OCI-LY1 (cell line): ENCODE measurements at regions not wholly inside any gene's neighbourhood (a gene's known extent, or its start where the extent isn't known, plus 50 kb on each side); places are given as distances from the start of the nearest gene placed in this dataset.

ENCODE experiments used
- EZH2 ChIP-seq: fragments of 200-600 bp; sonication (generic), shearing (Covaris generic); IDR thresholded peaks from 2 replicates; pipeline ENCODE4 v1.8.0; 2017; ENCODE audit warnings: borderline replicate concordance, mixed run types, mild to moderate bottlenecking, antibody characterized with exemption, low read length, moderate library complexity, mixed read lengths
- TF ChIP-seq, protein P1 (sequence below): fragments of 200-600 bp; sonication (generic), shearing (Covaris generic); IDR thresholded peaks from 2 replicates; pipeline ENCODE4 v1.5.1; 2017; ENCODE audit warnings: mild to moderate bottlenecking, antibody characterized with exemption, low read length, moderate library complexity, mixed read lengths

GRCh38 chr10:111656066-111656465, 527.5 kb downstream of the GPAM start:
- TF ChIP-seq, protein P1, sequence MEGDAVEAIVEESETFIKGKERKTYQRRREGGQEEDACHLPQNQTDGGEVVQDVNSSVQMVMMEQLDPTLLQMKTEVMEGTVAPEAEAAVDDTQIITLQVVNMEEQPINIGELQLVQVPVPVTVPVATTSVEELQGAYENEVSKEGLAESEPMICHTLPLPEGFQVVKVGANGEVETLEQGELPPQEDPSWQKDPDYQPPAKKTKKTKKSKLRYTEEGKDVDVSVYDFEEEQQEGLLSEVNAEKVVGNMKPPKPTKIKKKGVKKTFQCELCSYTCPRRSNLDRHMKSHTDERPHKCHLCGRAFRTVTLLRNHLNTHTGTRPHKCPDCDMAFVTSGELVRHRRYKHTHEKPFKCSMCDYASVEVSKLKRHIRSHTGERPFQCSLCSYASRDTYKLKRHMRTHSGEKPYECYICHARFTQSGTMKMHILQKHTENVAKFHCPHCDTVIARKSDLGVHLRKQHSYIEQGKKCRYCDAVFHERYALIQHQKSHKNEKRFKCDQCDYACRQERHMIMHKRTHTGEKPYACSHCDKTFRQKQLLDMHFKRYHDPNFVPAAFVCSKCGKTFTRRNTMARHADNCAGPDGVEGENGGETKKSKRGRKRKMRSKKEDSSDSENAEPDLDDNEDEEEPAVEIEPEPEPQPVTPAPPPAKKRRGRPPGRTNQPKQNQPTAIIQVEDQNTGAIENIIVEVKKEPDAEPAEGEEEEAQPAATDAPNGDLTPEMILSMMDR: no peak
- TF ChIP-seq EZH2: no peak
